GM19463 (cell line): ENCODE measurements at regions not wholly inside any gene's neighbourhood (a gene's known extent, or its start where the extent isn't known, plus 50 kb on each side); places are given as distances from the start of the nearest gene placed in this dataset.
"Not testable (repeated sequence)": the region's sequence is repeated elsewhere in the genome, so short reads cannot be mapped to it uniquely, and the experiment has no call there.

ENCODE experiments used
- ATAC-seq: cut with Tn5 transposase; IDR thresholded peaks from one replicate; pipeline ENCODE4 v1.9.1; 2021; ENCODE audit warnings: mild to moderate bottlenecking, moderate library complexity; ENCODE audit not compliant: unreplicated experiment

DNA sequence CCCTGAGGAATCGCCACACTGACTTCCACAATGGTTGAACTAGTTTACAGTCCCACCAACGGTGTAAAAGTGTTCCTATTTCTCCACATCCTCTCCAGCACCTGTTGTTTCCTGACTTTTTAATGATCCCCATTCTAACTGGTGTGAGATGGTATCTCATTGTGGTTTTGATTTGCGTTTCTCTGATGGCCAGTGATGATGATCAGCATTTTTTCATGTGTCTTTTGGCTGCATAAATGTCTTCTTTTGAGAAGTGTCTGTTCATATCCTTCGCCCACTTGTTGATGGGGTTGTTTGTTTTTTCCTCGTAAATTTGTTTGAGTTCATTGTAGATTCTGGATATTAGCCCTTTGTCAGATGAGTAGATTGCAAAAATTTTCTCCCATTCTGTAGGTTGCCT, 223.5 kb downstream of the MAF start:
- not testable (repeated sequence) for ATAC-seq

DNA sequence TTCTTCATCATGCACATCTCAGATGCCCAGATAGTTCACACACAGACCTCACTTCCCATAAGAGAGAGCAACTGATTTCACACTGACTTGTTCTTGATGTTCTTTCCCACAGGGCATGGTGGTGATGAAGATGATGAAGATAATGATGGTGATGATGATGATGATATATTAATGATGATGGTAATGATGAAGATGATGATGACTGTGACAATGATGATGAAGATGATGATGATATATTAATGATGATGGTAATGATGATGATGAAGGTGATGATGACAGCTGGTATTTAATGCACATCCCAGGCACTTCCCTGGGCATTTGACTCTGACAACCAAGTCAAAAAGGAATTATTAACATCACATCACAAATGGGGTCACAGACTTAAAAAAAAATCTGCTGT, 225.2 kb downstream of the MAF start:
- no peak for ATAC-seq

DNA sequence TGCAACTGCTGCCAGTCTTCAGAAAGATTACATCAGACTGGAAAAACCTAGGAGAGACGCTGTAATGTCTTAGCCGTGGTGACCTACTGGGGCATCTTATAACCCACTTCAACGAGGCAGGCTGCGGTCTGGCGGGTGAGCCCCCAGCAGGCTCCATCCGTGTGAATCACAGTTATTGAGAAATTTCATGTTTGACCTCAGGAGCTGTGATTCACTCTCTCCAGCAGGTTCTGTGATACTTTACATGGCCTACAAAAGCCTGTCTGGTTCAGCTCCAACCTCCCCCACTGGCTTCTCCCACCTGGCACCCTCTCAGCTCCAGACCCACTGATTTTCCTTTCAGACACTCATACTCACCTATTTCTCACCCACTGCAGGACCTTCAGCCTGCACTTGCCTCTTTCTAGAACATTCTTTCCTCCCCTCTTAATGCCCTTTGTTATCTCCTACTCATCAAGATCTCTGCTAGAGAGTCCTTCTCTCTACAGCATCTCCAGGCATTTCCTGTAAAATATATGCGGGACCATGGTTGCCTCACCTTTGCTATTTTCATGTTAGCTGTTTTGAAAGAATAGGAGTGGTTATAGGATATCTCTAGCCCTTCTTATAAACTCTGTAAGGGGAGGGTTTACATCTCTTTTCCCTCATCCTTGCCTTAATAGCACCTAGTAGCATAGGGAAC, 227.9 kb downstream of the MAF start:
- no peak for ATAC-seq

DNA sequence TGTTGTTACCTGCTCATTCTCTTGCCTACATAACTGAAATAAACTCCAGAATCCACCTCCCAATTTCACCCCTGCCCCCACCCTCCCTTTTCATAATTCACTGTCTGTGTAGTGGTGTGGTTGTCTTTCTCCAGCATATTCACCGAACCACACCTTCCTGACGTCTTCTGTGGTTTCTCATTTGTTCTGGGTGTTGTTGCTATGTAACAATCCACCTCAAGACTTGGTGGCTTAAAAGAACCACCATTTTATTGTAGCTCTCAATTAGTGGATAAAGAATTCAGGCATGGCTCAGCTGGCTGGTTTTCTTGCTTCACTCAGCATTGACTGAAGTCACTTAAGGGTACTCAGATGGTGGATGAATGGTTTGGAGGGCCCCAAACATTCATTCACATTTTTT, 229.8 kb downstream of the MAF start:
- ATAC-seq: no peak

DNA sequence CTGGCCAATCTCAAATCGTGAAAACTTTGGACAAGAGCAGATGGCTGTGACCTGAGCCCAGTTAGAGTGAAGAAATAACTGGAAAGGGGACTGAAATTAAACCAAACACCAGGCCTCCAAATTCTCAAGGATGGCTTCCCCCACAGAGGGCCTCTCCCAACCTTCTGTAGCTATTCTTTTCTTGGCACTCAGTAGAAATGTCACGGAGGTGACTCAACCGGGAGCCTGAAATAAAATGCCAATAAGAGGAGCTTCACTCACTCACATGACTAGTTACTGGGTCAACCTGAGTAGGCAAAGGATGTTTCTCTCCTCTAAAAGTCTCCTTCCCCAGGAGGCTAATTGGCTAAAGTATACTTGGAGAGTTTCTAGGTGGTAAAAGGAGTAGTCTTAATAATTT, 230.7 kb downstream of the MAF start:
- no peak for ATAC-seq

DNA sequence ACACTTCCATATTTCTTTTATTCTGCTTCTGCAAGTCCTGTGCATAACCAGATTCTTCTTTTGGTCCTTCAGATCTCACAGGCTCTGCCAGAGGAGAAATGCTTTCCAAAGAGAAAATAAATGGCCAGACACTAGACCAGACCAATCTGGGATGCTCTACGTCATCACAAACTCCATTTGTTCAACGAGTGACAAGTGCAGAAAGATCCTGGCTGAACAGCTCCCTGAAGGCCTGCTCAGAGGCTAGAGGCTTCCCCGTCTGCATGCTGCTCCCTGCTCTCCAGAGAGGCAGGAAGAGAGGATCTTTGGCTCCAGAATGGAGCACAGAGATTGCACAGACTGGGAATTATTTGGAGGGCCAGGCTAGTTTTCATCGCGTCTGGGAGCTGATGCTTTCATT, 232.7 kb downstream of the MAF start:
- no peak for ATAC-seq

DNA sequence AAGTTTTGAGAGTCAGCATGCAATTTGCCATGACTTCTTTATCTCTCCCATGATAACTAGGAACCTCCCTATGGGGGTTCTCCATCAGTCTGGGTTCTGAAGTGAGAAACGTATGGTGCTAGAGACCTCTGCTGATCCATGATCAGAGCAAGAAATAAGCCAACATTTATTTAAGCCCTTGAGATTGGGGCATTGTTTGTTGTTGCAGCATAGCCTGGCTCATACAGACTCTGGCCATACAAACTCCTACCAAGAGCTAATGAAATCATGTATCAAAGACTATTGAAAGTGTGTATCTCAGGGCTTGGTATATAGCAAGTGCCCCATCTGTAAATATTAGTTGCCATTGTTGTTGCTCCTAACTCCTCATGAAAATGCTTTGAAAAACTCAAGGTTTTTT, 233.9 kb downstream of the MAF start:
- ATAC-seq: no peak

DNA sequence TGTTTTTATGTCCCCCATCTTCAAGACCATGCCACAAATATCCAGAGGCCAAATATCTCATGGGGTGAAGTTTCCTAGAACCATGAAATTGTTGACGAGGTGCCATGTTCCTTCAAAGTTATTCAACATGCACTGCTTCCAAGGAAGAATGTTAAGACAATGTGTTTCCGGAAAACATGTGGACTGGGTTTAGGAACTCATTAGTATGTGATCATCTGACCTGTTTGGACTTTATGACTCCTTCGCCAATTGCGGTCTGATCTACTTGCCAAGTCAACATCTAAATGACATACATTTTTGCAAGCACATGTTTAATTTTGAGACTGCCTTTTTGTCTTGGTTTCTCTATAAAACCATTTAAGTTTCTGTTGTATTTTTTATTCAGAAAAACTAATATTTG, 234.8 kb downstream of the MAF start:
- ATAC-seq: no peak

DNA sequence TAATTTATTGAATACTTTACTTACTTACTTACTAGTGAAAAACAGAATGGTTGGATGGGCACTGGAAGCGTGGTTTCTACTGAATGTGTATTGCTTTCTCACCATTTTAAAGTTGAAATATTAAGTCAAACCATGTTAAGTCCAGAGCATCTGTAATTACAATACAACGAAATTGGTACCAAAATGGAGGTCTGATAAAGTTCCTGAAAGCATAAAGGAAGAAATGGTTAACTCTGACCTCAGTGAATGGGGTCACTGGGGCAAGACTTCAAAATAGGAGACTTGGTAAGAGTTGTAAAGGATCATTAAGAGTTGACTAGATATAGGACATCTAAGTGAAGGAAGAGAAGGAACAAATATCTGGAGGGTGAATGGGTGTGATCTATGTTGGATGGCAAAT, 237.1 kb downstream of the MAF start:
- no peak for ATAC-seq

DNA sequence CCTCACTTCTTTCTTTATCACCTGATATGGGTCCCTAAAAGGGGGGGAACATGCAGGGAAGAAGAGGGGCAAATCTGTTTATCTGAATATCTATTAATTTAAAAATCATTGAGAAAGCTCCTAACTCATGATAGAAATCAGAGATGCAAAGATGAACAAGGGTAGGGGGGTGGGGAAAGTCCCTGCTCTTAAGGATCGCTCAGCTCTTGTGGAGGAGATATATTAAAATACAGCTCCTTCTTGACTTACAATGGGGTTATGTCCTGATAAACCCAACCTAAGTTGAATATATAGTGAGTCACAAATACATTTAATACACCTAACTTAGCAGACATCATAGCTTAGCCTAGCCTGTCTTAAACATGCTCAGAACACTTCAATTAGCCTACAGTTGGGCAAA, 237.5 kb downstream of the MAF start:
- no peak for ATAC-seq

DNA sequence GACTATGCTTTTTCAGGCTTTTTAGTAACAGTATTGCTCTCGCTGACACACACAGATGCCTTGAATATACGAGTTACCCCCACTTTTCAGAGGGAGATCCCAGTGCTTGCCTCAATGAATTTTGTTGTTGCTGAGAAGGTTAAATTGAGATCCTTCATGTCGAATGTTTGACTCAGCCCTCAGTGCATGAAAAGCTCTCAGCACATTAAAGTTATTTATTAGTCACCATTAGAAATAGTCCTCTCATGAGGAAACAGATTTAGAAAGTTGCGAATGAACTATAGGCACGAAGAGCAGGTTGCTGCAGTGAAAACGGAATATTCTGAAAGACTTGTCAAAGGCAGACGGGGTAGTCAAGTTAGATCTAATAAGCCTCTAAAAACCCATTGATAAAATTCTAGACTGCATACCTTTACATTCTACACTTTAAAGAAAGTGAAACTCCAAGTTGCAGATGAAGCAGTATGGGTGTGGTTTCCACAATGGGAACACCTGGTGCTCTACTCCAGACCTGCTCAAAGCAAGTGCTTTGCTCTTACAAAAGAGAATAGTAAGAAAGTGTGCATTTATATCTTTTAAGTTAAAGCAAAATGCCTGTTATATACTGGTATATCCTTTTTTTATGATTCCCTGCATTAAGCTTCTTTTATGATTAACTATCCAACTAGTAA, 238.1 kb downstream of the MAF start:
- no peak for ATAC-seq

DNA sequence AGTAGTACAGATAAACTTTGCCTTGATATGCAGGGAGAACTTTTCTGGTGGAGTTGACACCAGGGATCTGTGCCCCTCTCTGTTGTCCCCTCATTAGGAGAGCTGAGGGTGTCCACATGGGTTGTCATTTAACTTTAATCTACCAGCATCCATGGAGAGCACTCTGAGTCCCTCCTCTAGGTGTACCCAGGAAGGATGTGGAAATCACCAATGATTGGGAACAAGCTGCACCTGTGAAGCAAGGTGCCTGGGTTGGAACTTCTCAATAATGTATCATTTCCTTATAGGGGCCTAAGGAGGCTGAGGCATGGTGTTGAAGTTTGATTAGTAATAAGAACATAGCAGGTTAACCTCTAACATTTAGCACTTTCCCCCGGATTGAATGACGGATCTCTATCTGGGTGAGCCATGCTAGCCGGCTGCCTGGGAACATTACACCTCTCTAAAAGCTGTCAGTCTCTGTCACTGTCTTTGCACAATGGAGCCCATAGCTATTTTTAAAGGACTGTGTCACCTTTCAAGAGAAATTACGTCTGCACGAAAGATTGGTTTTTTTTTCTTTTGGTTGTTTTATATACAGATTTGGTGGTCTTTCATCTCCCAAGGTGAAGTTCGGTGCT, 239.3 kb downstream of the MAF start:
- ATAC-seq: no peak

DNA sequence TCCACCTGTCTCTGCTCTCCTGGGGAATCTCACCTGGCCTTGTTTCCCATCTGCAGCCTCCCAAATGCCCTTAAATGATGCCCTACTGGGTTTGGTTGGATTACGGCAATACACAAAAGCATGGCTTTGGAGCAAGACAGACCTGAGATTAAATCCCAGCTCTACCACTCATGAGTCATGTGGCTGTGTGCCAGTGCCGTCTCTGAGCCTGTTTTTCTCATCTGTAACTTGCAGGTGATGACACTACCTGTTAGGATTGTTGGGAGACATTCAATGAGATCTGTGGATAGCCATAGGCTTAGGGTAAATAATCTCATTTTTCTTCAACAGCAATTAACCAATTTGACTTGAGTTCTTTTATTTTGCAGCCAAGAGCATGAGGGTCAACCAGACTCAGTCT, 240.3 kb downstream of the MAF start:
- no peak for ATAC-seq

DNA sequence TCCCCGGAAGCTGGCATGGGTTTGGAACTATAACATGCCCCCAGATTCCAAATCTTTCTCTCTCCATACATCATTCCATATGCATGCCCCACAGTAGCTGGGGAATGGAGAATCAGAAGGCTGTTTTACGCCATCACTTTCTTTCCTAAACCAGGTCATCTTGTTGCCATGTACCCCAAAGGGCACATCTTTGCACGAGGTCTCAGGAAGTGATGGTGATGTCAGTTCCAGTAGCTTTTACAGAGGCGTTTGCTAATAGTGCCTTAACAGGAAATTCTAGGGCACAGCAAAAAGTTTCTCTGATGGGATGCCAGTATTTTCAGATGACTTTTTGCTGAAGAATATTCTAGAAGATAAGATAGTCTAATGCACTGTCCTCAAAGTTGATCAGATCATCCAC, 241.5 kb downstream of the MAF start:
- ATAC-seq: no peak

DNA sequence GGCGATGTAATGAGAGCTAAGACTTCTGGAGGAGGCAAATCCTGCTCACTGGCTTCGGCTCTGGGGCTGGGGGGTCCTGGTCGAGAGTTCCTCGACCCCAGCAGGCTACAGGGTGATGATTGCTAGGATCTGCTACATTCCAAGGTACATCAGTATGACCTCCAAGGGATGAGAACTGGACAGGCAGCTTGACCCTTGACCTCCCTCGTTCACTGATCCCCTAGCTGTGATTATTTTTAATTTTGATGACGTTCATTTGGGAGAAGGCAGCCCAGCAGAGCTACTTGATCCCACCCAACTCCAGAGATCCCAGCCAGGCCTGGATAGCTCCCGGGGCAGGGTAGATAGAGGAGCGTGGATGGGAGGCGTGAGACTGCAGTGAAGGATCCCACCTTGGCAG, 242.3 kb downstream of the MAF start:
- ATAC-seq: no peak

DNA sequence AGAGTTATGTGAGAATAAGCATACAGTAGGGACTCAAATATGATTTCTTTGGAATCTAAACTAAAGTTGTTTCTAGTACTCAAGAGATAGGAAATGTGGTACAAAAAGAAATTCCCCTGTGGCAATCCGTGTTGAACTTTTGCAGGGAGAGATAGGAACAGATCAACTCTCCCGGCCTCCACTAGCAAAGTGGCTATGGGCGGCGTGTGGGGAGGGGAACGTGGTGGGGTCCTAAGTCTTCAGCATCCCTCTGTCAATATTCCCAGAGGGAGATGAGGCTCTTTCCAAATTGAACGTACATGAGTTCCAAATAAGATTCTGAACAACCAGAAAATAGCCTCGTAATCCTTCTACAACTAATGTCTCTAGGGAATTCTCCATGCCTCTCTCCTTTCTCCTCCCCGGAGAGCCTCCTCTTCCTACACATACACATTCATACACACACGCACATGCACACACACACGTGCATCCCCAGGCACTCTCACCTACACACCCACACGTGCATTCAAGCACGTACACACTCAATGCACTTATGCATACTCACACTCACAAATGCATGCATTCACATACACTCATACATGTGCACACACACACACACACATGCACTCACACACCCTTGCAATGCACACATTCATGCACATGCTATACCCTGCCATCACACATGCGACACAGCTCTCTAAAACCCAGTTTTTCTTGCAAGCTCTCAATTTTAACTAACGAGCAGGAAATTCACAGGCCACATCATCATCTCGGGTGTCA, 244.8 kb downstream of the MAF start:
- ATAC-seq: no peak

DNA sequence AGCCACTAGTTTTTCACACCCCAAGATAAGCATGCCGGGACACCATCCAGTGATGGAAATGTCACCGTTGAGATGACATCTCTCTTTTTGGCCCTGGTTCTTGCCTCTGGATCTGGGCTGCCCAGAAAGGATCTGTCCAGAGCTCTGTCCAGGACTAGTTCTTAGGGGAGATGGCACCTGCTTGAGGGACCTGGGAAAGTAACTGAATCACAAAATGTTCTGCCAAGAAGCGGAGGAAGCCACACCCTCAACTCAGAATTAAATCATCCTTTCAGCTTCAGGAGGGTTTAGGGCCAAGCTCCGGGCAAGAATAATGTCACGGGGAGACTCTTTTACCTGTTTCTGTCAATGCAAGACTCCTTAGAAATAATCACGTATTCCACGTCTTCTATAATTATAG, 248.6 kb downstream of the MAF start:
- ATAC-seq: no peak

DNA sequence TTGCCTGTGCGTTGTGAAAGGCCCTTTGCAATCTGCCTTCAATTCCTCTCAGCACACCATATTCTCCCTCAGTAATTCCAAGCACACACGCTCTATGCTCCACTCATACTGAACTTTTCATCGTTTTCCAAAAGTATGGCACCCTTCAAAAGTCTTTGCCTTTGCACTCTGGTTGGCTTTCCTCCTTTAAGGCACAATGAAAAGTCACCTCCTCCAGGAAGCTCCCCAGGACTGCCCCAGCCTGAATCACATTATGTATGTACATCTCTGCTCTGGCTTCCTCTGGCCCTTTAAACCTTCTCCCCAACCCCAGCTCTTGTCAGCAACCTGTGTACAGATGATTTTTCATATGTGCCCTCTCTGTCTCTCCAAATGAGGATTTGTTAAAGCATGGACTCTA, 250.7 kb downstream of the MAF start:
- no peak for ATAC-seq

DNA sequence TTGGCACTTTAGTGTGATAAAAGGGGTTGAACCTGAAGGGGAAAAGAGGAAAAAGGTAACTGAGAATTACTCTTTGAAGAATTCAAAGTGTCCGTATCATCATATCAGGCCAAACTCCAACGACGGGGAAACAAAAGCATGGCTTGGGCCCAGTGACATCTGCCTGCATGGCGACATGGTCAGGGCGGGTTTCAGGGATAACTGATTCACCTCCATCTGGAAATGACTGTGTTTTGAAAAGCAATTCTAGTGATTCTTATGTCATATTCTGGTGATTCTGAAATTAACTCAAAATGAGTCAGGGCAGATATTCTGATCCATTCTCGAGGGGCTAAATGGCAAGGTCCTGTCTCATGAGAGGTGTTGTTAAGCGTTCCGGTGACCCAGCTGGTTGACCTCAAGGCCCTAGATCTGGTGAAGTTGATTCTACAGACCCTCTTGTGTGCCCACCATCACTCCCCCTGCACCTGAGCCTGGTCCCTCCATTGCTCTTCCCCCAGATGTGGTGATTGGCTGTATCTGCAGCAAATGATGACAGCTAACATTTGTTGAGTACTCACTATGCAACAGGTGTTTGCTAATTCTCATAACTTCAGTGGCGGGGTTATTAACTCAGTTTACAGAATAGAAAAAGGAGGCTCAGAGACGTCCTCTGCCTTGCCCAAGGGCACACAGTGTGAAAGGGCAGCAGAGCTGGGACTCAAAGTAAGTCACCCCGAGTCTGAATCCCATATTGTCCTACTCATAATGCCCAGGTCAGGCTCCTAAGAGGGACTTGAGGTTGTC, 251.8 kb downstream of the MAF start:
- ATAC-seq: no peak

DNA sequence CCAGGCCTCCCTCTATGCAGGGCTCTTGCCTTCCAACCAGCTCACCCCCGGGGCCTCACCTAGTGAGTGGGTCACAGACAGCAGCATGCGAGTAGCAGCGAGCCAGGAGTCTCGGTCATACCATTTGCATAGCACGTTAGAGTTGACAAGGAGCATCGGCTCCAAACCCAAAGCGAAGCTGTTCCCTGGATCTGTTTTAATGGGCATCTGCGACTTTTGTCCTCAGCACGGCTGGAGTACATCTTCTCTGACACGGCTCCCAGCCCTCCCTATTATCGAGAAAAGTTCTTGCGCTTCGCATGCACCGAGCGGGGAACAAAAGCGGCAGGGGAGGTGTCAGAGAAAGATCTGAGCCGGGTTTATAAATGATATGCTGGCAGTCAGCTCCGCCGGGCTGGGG, 253.3 kb downstream of the MAF start:
- no peak for ATAC-seq

DNA sequence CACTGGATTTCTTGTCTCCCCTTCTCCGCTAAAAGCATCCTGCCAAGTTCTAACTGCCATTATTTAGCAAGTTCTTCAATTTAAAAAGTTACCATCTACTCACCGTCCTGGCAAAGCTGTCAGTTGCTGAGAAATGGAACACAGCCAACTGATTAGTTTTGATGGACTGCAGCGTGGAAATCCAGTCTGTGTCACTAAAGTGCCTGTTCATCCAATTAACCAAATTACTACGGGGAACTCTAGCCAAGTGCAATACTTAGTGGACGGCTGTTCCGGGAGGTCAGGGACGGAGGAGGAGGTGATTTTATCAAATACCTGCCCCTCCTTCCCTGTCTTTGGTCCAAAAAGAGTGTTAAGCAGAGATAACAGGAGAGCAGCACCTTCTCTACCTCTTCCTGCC, 260.7 kb downstream of the MAF start:
- no peak for ATAC-seq
